SH-SY5Y (cell line): ENCODE measurements at regions not wholly inside any gene's neighbourhood (a gene's known extent, or its start where the extent isn't known, plus 50 kb on each side); places are given as distances from the start of the nearest gene placed in this dataset.

ENCODE experiments used
- GATA2 ChIP-seq: IDR thresholded peaks from 2 replicates; pipeline ENCODE4 v1.6.1; 2011; ENCODE audit warnings: mild to moderate bottlenecking, low read depth, low read length
- GATA3 ChIP-seq: IDR thresholded peaks from 2 replicates; pipeline ENCODE4 v1.6.1; 2011; ENCODE audit warnings: low read depth, mild to moderate bottlenecking, low read length, moderate library complexity

DNA sequence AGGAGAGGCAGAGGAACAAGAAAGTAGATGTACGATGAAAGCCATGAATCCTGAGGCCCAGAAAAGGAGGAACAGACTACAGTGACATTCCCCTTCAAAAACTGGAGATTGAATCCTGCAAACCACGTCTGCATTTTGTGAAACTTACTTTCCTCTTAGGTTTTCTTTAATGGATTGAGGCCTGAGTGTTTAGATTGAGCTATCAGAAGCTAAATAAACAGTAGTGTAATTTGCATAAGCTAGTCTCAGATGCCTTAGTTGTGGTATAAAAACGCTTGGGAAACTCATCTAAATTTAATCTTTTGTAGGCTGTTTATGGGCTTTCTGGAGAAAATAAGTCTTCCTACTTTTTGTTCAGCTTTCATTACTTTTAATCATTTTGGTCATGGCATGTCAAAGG, 94.8 kb upstream of the HDAC9 start:
- TF ChIP-seq GATA2 (no peak), GATA3 (no peak)
